Brain microvascular endothelial cell (primary cell): ENCODE measurements at regions not wholly inside any gene's neighbourhood (a gene's known extent, or its start where the extent isn't known, plus 50 kb on each side); places are given as distances from the start of the nearest gene placed in this dataset.

Experiments
- DNase-seq: peaks from one replicate; pipeline ENCODE4 v3.0.0-alpha.2; 2020
- H3K27ac ChIP-seq: fragments of 250-450 bp; sonication (Bioruptor Pico); 2 replicates; pipeline ENCODE4 v1.5.1; 2020; ENCODE audit warnings: mild to moderate bottlenecking, moderate library complexity
- H3K27me3 ChIP-seq: fragments of 250-450 bp; sonication (Bioruptor Pico); replicated peaks from 2 replicates; pipeline ENCODE4 v1.5.1; 2020; ENCODE audit warnings: mild to moderate bottlenecking
- H3K36me3 ChIP-seq: fragments of 250-450 bp; sonication (Bioruptor Pico); replicated peaks from 2 replicates; pipeline ENCODE4 v1.5.1; 2020; ENCODE audit warnings: mild to moderate bottlenecking
- H3K4me3 ChIP-seq: 2 replicates; pipeline ENCODE4 v1.5.1; 2011; ENCODE audit warnings: low read depth, mild to moderate bottlenecking, control low read depth, low read length, moderate library complexity
- in situ Hi-C: cut with HindIII; loops from 2 replicates; pipeline ENCODE4 v1.10.0; 2017; ENCODE audit warnings: low sequenced_read_pairs, low pct_ligation_motif_present
- TF ChIP-seq, protein P1 (sequence below): IDR thresholded peaks from 2 replicates; pipeline ENCODE4 v1.5.1; 2011; ENCODE audit warnings: low read depth, mild to moderate bottlenecking, moderate library complexity, low read length, control low read depth, inconsistent platforms; ENCODE audit errors: missing control alignments

DNA sequence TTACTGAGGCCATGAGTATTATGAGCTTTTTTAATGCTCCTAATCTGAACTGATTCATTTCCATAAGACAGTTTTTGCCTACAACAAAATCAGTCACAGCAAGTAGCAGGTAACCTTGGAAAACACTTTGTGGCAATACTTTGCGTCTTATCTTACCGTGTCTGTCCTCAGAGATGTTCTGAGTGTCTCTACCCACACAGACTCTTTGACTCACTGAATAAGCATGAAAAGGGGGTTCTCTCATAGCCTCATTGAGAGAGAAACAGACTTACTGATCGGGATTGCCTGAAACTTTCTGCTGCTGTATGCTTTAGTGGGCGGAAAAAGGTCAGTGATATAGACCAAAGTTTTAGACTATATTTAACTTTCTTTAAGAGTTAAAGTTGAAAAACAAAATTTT lies 92.6 kb downstream of the MYL12B start:
- in situ Hi-C loops = no loop called here

DNA sequence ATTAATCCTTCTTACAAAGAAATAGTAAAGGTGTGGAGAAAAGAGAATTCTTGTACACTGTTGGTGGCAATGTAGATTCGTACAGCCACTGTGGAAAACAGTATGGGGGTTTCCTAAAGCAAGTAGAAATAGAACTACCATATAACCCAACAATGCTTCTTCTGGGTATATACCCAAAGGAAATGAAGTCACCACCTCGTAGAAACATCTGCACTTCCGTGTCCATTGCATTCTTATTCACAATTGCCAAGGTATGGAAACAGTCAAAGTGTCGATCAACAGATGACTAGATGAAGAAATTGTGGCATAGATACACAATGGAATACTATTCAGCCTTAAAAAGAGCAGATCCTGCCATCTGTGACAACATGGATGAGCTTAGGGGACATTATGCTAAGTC lies 93.4 kb upstream of the TGIF1 start:
- no peak for DNase-seq
- H3K4me3 ChIP-seq = no peak overlapping the region
- TF ChIP-seq, protein P1, sequence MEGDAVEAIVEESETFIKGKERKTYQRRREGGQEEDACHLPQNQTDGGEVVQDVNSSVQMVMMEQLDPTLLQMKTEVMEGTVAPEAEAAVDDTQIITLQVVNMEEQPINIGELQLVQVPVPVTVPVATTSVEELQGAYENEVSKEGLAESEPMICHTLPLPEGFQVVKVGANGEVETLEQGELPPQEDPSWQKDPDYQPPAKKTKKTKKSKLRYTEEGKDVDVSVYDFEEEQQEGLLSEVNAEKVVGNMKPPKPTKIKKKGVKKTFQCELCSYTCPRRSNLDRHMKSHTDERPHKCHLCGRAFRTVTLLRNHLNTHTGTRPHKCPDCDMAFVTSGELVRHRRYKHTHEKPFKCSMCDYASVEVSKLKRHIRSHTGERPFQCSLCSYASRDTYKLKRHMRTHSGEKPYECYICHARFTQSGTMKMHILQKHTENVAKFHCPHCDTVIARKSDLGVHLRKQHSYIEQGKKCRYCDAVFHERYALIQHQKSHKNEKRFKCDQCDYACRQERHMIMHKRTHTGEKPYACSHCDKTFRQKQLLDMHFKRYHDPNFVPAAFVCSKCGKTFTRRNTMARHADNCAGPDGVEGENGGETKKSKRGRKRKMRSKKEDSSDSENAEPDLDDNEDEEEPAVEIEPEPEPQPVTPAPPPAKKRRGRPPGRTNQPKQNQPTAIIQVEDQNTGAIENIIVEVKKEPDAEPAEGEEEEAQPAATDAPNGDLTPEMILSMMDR = no peak

More for the DNA sequence above, 92.6 kb downstream of the MYL12B start:
- H3K27ac ChIP-seq = no peak overlapping the region
- no peaks in the 10 kb centered on the region for H3K27me3 ChIP-seq
- no peak for DNase-seq
- H3K36me3 ChIP-seq = no peaks in the 10 kb centered on the region
- TF ChIP-seq, protein P1 = no peak
- no peak overlapping the region for H3K4me3 ChIP-seq

DNA sequence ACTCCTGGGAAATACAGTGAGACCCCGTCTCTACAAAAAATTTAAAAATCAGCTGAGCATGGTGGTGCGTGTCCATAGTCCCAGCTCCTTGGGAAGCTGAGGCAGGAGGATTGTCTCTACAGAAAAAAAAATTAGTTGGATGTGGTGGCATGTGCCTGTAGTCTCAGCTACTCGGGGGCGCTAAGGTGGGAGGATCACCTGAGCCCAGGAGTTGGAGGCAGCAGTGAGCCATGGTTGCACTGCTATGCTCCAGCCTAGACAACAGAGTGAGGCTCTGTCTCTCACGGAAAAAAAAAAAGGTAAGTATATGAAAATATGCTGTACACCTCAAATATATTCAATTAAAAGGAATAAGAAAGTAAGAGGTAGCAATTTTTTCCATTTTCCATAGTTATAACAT lies 92.5 kb upstream of the TGIF1 start:
- no peak for DNase-seq
- H3K27me3 ChIP-seq = no peaks in the 10 kb centered on the region
- H3K36me3 ChIP-seq = no peaks in the 10 kb centered on the region
- H3K27ac ChIP-seq = no peak overlapping the region
- H3K4me3 ChIP-seq = no peak overlapping the region
- TF ChIP-seq, protein P1 = no peak
- in situ Hi-C loops = no loop called here

More for the DNA sequence above, 93.4 kb upstream of the TGIF1 start:
- H3K36me3 ChIP-seq = no peaks in the 10 kb centered on the region
- no peak overlapping the region for H3K27ac ChIP-seq
- in situ Hi-C loops = no loop called here
- no peaks in the 10 kb centered on the region for H3K27me3 ChIP-seq

DNA sequence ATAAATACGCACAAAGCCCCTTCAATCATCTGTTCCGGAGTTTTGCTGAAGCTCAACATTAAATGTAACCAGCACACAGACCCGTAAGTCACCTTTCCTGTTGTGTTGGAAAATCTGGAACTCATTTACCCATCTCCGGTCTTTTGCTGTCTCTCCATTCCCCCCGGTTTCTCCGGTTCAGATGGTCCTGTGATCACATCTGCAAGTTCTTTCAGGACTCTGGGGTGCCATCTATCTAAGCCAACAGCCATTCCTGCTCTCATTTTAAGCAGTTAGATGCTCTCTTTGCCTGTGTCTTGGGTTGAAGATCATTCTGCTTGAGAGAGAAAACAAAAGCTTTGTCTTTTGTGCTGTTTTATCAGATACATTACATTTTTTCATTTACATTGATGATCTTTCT lies 91.7 kb upstream of the TGIF1 start:
- H3K4me3 ChIP-seq = no peak overlapping the region
- no peak overlapping the region for H3K27ac ChIP-seq
- TF ChIP-seq, protein P1 = no peak
- in situ Hi-C loops = no loop called here
- no peak for DNase-seq
- no peaks in the 10 kb centered on the region for H3K27me3 ChIP-seq
- H3K36me3 ChIP-seq = no peaks in the 10 kb centered on the region

DNA sequence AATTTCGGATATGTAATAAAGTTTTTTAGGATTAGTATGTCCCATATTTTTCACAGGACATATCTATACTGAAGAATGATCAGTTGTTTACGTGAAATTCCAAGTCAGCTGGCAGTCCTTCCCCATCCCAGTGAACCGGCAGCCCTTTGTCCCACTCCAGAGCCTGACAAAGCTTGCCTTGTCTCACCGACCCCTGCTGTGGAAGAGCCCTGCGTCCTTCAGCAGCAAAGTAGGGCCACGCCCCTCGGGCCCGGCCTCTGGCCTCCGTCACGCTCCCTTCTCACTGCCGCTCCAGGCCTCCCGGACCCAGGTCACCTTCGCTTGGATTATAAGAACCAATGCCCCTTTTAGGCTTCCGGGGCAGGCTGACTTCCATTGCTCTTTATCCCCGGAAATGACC lies 89.8 kb upstream of the TGIF1 start:
- H3K27ac ChIP-seq = no peak overlapping the region
- no peaks in the 10 kb centered on the region for H3K27me3 ChIP-seq
- in situ Hi-C loops = no loop called here
- no peak for DNase-seq
- H3K36me3 ChIP-seq = no peaks in the 10 kb centered on the region
- no peak overlapping the region for H3K4me3 ChIP-seq
- TF ChIP-seq, protein P1 = no peak

DNA sequence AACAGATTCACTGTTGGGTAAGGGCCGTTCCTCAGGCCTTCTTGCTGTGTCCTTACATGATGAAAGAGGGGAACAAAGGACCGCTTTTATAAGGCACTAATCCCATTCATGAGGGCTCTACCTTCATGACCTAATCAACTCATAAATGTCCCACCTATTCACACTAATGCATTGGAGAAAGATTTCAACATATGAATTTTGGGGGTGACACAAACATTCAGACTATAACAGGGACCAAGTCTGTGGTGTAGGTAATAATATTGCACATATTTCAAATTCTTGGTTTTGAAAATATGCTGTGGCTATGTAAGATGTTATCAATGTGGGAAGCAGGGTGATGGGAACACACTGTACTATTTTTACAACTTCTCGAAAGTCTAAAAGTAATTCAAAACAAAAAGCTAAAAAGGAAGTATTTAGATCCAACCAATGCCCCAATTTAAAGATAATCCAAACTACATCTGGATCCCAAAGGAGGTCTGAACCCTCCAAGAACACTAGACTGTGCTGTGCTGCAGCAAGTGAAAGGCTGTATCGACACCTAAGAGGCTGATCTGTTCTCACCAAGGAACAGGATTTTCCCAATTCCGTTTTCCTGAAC lies 82.4 kb upstream of the TGIF1 start:
- in situ Hi-C loops = no loop called here
- TF ChIP-seq, protein P1 = no peak

More for the DNA sequence above, 82.4 kb upstream of the TGIF1 start:
- Histone ChIP-seq H3K27ac (peak overlapping the region; percentile 40), H3K27me3 (no peaks in the 10 kb centered on the region), H3K36me3 (no peaks in the 10 kb centered on the region), H3K4me3 (no peak overlapping the region)
- peak; percentile 6 for DNase-seq
